IgD-negative memory B cell (primary cell): ENCODE measurements at regions not wholly inside any gene's neighbourhood (a gene's known extent, or its start where the extent isn't known, plus 50 kb on each side); places are given as distances from the start of the nearest gene placed in this dataset.

Experiments used
- H3K27ac Mint-ChIP-seq, 3 donors: one replicate each; pipeline ENCODE4 v1.8.0; 2020 to 2022; ENCODE audit warnings: mild to moderate bottlenecking in 3 of 3, mixed read lengths in 3 of 3, moderate library complexity in 1 of 3
- H3K27me3 Mint-ChIP-seq: one replicate; pipeline ENCODE4 v1.8.0; 2021; ENCODE audit warnings: mixed read lengths
- H3K36me3 Mint-ChIP-seq: one replicate; pipeline ENCODE4 v1.8.0; 2020; ENCODE audit warnings: mild to moderate bottlenecking, mixed read lengths
- H3K4me1 Mint-ChIP-seq, 3 donors: one replicate each; pipeline ENCODE4 v1.8.0; 2020 to 2022; ENCODE audit warnings: mixed read lengths in 3 of 3, mild to moderate bottlenecking in 1 of 3
- H3K4me3 Mint-ChIP-seq, 4 donors: one replicate each; pipeline ENCODE4 v1.8.0; 2020 to 2022; ENCODE audit warnings: mild to moderate bottlenecking in 4 of 4, mixed read lengths in 4 of 4, moderate library complexity in 3 of 4
- H3K9me3 Mint-ChIP-seq, 3 donors: one replicate each; pipeline ENCODE4 v1.8.0; 2020 to 2021; ENCODE audit warnings: mixed read lengths in 3 of 3, mild to moderate bottlenecking in 1 of 3

- H3K27me3 Mint-ChIP-seq, result peaks cover 2% of the 10 kb centered on the region
- peaks cover 6 to 14% (median 11%) of the 10 kb centered on the region in 3 donors for H3K9me3 Mint-ChIP-seq
- no peak overlapping the region for H3K27ac Mint-ChIP-seq
- peaks cover 15 to 24% (median 24%) of the 10 kb centered on the region in 3 donors for H3K4me1 Mint-ChIP-seq
- peaks cover 2% of the 10 kb centered on the region for H3K36me3 Mint-ChIP-seq
- no peak overlapping the region for H3K4me3 Mint-ChIP-seq
Measured at GRCh38 chrX:5650904-5651303, 577.8 kb downstream of the NLGN4X start.

GRCh38 chrX:5648941-5649568 lies 579.6 kb downstream of the NLGN4X start:
- peaks cover 3 to 10% (median 8%) of the 10 kb centered on the region in 3 donors for H3K9me3 Mint-ChIP-seq
- peaks cover 2% of the 10 kb centered on the region for H3K36me3 Mint-ChIP-seq
- H3K27ac Mint-ChIP-seq, result no peak overlapping the region
- H3K4me3 Mint-ChIP-seq, result peak overlapping the region in 1 of 4 donors; percentile 14
- peaks cover 17 to 28% (median 26%) of the 10 kb centered on the region in 3 donors for H3K4me1 Mint-ChIP-seq
- peaks cover 2% of the 10 kb centered on the region for H3K27me3 Mint-ChIP-seq

- peaks cover 5% of the 10 kb centered on the region for H3K36me3 Mint-ChIP-seq
- peaks cover 17 to 27% (median 26%) of the 10 kb centered on the region in 3 donors for H3K4me1 Mint-ChIP-seq
- peaks cover 2% of the 10 kb centered on the region for H3K27me3 Mint-ChIP-seq
- H3K4me3 Mint-ChIP-seq, result peak overlapping the region in 3 of 4 donors; percentile 43 to 69 (median 49)
- peaks cover 3 to 8% (median 8%) of the 10 kb centered on the region in 3 donors for H3K9me3 Mint-ChIP-seq
- H3K27ac Mint-ChIP-seq, result peak overlapping the region in 1 of 3 donors; percentile 0
Measured at GRCh38 chrX:5646818-5647217, 581.8 kb downstream of the NLGN4X start.

GRCh38 chrX:5644776-5645175 lies 583.9 kb downstream of the NLGN4X start:
- Mint-ChIP-seq H3K4me3 (no peak overlapping the region), H3K36me3 (peaks cover 5% of the 10 kb centered on the region), H3K9me3 (peaks cover 5 to 8% (median 6%) of the 10 kb centered on the region in 3 donors), H3K27me3 (no peaks in the 10 kb centered on the region), H3K27ac (no peak overlapping the region), H3K4me1 (peaks cover 15 to 27% (median 26%) of the 10 kb centered on the region in 3 donors)

GRCh38 chrX:5640071-5640470 lies 588.6 kb downstream of the NLGN4X start:
- peaks cover 0 to 3% (median 2%) of the 10 kb centered on the region in 3 donors for H3K9me3 Mint-ChIP-seq
- H3K4me1 Mint-ChIP-seq, result peaks cover 0 to 10% (median 0%) of the 10 kb centered on the region in 3 donors
- no peak overlapping the region for H3K27ac Mint-ChIP-seq
- H3K4me3 Mint-ChIP-seq, result no peak overlapping the region
- H3K27me3 Mint-ChIP-seq, result no peaks in the 10 kb centered on the region
- H3K36me3 Mint-ChIP-seq, result peaks cover 3% of the 10 kb centered on the region

- H3K27me3 Mint-ChIP-seq, result no peaks in the 10 kb centered on the region
- H3K36me3 Mint-ChIP-seq, result peaks cover 3% of the 10 kb centered on the region
- peaks cover 0 to 4% (median 3%) of the 10 kb centered on the region in 3 donors for H3K9me3 Mint-ChIP-seq
- H3K27ac Mint-ChIP-seq, result no peak overlapping the region
- peaks cover 0 to 1% (median 0%) of the 10 kb centered on the region in 3 donors for H3K4me1 Mint-ChIP-seq
- no peak overlapping the region for H3K4me3 Mint-ChIP-seq
Measured at GRCh38 chrX:5638572-5638971, 590.1 kb downstream of the NLGN4X start.

GRCh38 chrX:5632887-5633286 lies 595.8 kb downstream of the NLGN4X start:
- Mint-ChIP-seq H3K4me3 (no peak overlapping the region), H3K9me3 (peaks cover 0 to 7% (median 0%) of the 10 kb centered on the region in 3 donors), H3K36me3 (no peaks in the 10 kb centered on the region), H3K27ac (no peak overlapping the region), H3K27me3 (no peaks in the 10 kb centered on the region), H3K4me1 (peaks cover 0 to 3% (median 0%) of the 10 kb centered on the region in 3 donors)

GRCh38 chrX:5632061-5632614 lies 596.5 kb downstream of the NLGN4X start:
- peaks cover 0 to 7% (median 0%) of the 10 kb centered on the region in 3 donors for H3K9me3 Mint-ChIP-seq
- no peak overlapping the region for H3K4me3 Mint-ChIP-seq
- H3K4me1 Mint-ChIP-seq, result peaks cover 0 to 3% (median 0%) of the 10 kb centered on the region in 3 donors
- H3K27me3 Mint-ChIP-seq, result no peaks in the 10 kb centered on the region
- no peak overlapping the region for H3K27ac Mint-ChIP-seq
- H3K36me3 Mint-ChIP-seq, result no peaks in the 10 kb centered on the region

- peaks cover 3 to 6% (median 5%) of the 10 kb centered on the region in 3 donors for H3K9me3 Mint-ChIP-seq
- H3K27me3 Mint-ChIP-seq, result no peaks in the 10 kb centered on the region
- no peaks in the 10 kb centered on the region for H3K4me1 Mint-ChIP-seq
- no peak overlapping the region for H3K4me3 Mint-ChIP-seq
- H3K36me3 Mint-ChIP-seq, result no peaks in the 10 kb centered on the region
- H3K27ac Mint-ChIP-seq, result no peak overlapping the region
Measured at GRCh38 chrX:5617666-5618065, 611.0 kb downstream of the NLGN4X start.

- Mint-ChIP-seq H3K27ac (no peak overlapping the region), H3K36me3 (no peaks in the 10 kb centered on the region), H3K4me3 (no peak overlapping the region), H3K4me1 (no peaks in the 10 kb centered on the region), H3K27me3 (no peaks in the 10 kb centered on the region), H3K9me3 (peaks cover 4 to 21% (median 12%) of the 10 kb centered on the region in 3 donors)
Measured at GRCh38 chrX:5595570-5595969, 633.1 kb downstream of the NLGN4X start.

GRCh38 chrX:5586726-5587125 lies 641.9 kb downstream of the NLGN4X start:
- peaks cover 0 to 3% (median 0%) of the 10 kb centered on the region in 3 donors for H3K4me1 Mint-ChIP-seq
- H3K9me3 Mint-ChIP-seq, result peaks cover 0 to 13% (median 4%) of the 10 kb centered on the region in 3 donors
- H3K36me3 Mint-ChIP-seq, result no peaks in the 10 kb centered on the region
- no peak overlapping the region for H3K4me3 Mint-ChIP-seq
- H3K27me3 Mint-ChIP-seq, result no peaks in the 10 kb centered on the region
- no peak overlapping the region for H3K27ac Mint-ChIP-seq

GRCh38 chrX:5575407-5575806 lies 653.3 kb downstream of the NLGN4X start:
- Mint-ChIP-seq H3K27ac (no peak overlapping the region), H3K36me3 (no peaks in the 10 kb centered on the region), H3K27me3 (no peaks in the 10 kb centered on the region), H3K4me3 (no peak overlapping the region), H3K9me3 (peaks cover 0 to 6% (median 1%) of the 10 kb centered on the region in 3 donors), H3K4me1 (no peaks in the 10 kb centered on the region)

- Mint-ChIP-seq H3K4me3 (no peak overlapping the region), H3K4me1 (no peaks in the 10 kb centered on the region), H3K27ac (no peak overlapping the region), H3K9me3 (peaks cover 0 to 3% (median 1%) of the 10 kb centered on the region in 3 donors), H3K27me3 (no peaks in the 10 kb centered on the region), H3K36me3 (no peaks in the 10 kb centered on the region)
Measured at GRCh38 chrX:5568934-5569333, 659.7 kb downstream of the NLGN4X start.

- no peak overlapping the region for H3K27ac Mint-ChIP-seq
- no peak overlapping the region for H3K4me3 Mint-ChIP-seq
- H3K4me1 Mint-ChIP-seq, result no peaks in the 10 kb centered on the region
- H3K27me3 Mint-ChIP-seq, result no peaks in the 10 kb centered on the region
- no peaks in the 10 kb centered on the region for H3K36me3 Mint-ChIP-seq
- peaks cover 8 to 11% (median 9%) of the 10 kb centered on the region in 3 donors for H3K9me3 Mint-ChIP-seq
Measured at GRCh38 chrX:5559386-5559785, 669.3 kb downstream of the NLGN4X start.

- peaks cover 0 to 1% (median 0%) of the 10 kb centered on the region in 3 donors for H3K4me1 Mint-ChIP-seq
- H3K4me3 Mint-ChIP-seq, result no peak overlapping the region
- H3K9me3 Mint-ChIP-seq, result peaks cover 8 to 12% (median 10%) of the 10 kb centered on the region in 3 donors
- peak overlapping the region in 1 of 3 donors; percentile 9 for H3K27ac Mint-ChIP-seq
- H3K27me3 Mint-ChIP-seq, result no peaks in the 10 kb centered on the region
- H3K36me3 Mint-ChIP-seq, result no peaks in the 10 kb centered on the region
Measured at GRCh38 chrX:5549512-5549911, 679.2 kb downstream of the NLGN4X start.

GRCh38 chrX:5537098-5537497 lies 691.6 kb downstream of the NLGN4X start:
- Mint-ChIP-seq H3K4me1 (no peaks in the 10 kb centered on the region), H3K27ac (no peak overlapping the region), H3K4me3 (no peak overlapping the region), H3K9me3 (peaks cover 0 to 4% (median 2%) of the 10 kb centered on the region in 3 donors), H3K36me3 (no peaks in the 10 kb centered on the region), H3K27me3 (no peaks in the 10 kb centered on the region)
